ENCODE measurements at regions not wholly inside any gene's neighbourhood (a gene's known extent, or its start where the extent isn't known, plus 50 kb on each side); places are given as distances from the start of the nearest gene placed in this dataset.
"Not testable (repeated sequence)": the region's sequence is repeated elsewhere in the genome, so short reads cannot be mapped to it uniquely, and the experiment has no call there.

- Histone ChIP-seq H3K9me3 (ENCODE audit: control insufficient read depth, insufficient read depth, low read depth, low read length) (no peaks in the 10 kb centered on the region), H3K27ac (ENCODE audit: extremely low read depth, low read depth, low read length) (no peak overlapping the region), H3K4me3 (ENCODE audit: low read depth, low read length) (no peak overlapping the region), H3K36me3 (ENCODE audit: control insufficient read depth in 2 of 2, insufficient read depth in 1 of 2, low read length in 2 of 2) (no peaks in the 10 kb centered on the region), H3K4me1 (ENCODE audit: control insufficient read depth, insufficient read depth, low read length) (no peaks in the 10 kb centered on the region)
- ChIA-PET POLR2A (no interaction called here), CTCF (interaction anchor here (1.1 to 3.6 kb wide), 7 partner anchors 11 to 744 kb away, joined by 3 to 29 read pairs (median 10); no protein-coding TSS in a partner anchor)
- TF ChIP-seq TRIM28 (IDR thresholded peaks at IDR 0.05; ENCODE audit: borderline replicate concordance, low read length), result peak; percentile 78; the same call in 1 of the 2 replicates
- no peak for TF ChIP-seq ZBTB48 (tag by site-specific recombination; IDR thresholded peaks at IDR 0.05)
- peak; percentile 99 for TF ChIP-seq ZNF449 (tag by site-specific recombination; IDR thresholded peaks at IDR 0.05)
Measured at GRCh38 chr7:81484261-81484660, 285.6 kb downstream of the HGF start.

GRCh38 chr7:81482600-81483186, 287.2 kb downstream of the HGF start:
- Histone ChIP-seq H3K9me3 (ENCODE audit: control insufficient read depth, insufficient read depth, low read depth, low read length) (no peaks in the 10 kb centered on the region), H3K4me1 (ENCODE audit: control insufficient read depth, insufficient read depth, low read length) (no peaks in the 10 kb centered on the region), H3K4me3 (ENCODE audit: low read depth, low read length) (no peak overlapping the region), H3K36me3 (ENCODE audit: control insufficient read depth in 2 of 2, insufficient read depth in 1 of 2, low read length in 2 of 2) (no peaks in the 10 kb centered on the region), H3K27ac (ENCODE audit: extremely low read depth, low read depth, low read length) (no peak overlapping the region)
- TF ChIP-seq ZNF654 (tag by site-specific recombination; IDR thresholded peaks at IDR 0.05; ENCODE audit: low read depth) (peak; percentile 59), ZBTB21 (tag by site-specific recombination; IDR thresholded peaks at IDR 0.05) (no peak)
- CTCF ChIA-PET, result interaction anchor here (0.6 to 3.6 kb wide), 18 partner anchors 9 to 1285 kb away, joined by 3 to 29 read pairs (median 5); no protein-coding TSS in a partner anchor
- POLR2A ChIA-PET, result no interaction called here

DNA sequence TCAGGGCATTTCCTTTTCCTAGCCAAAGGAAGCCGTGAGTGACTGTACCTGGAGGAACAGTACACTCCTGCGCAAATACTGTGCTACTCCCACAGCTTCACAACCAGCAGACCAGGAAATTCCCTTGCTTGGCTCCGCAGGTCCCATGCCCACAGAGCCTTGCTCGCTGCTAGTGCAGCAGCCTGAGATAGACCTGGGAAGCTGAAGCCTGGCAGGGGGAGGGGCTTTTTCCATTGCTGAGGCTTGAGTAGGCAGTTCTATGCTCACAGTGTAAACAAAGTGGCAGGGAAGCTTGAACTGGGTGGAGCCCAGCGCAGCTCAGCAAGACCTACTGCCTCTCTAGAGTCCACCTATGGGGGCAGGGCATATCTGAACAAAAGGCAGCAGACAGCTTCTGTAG, 291.2 kb downstream of the HGF start:
- TF ChIP-seq ZNF341 (tag by site-specific recombination; IDR thresholded peaks at IDR 0.05; ENCODE audit: low read depth), result 0 out of 2 replicates have a peak, but pooled peaks have one; percentile 2
- no peak for TF ChIP-seq ZFP3 (tag by site-specific recombination; IDR thresholded peaks at IDR 0.05; ENCODE audit: low read depth)
- Histone ChIP-seq H3K36me3 (ENCODE audit: control insufficient read depth in 2 of 2, insufficient read depth in 1 of 2, low read length in 2 of 2) (no peaks in the 10 kb centered on the region), H3K4me3 (ENCODE audit: low read depth, low read length) (no peak overlapping the region), H3K9me3 (ENCODE audit: control insufficient read depth, insufficient read depth, low read depth, low read length) (no peaks in the 10 kb centered on the region), H3K27ac (ENCODE audit: extremely low read depth, low read depth, low read length) (no peak overlapping the region), H3K4me1 (ENCODE audit: control insufficient read depth, insufficient read depth, low read length) (no peaks in the 10 kb centered on the region)
- ChIA-PET CTCF (interaction anchor here (0.6 to 1.6 kb wide), 7 partner anchors 8 to 1251 kb away, joined by 3 to 6 read pairs (median 4); no protein-coding TSS in a partner anchor), POLR2A (no interaction called here)

DNA sequence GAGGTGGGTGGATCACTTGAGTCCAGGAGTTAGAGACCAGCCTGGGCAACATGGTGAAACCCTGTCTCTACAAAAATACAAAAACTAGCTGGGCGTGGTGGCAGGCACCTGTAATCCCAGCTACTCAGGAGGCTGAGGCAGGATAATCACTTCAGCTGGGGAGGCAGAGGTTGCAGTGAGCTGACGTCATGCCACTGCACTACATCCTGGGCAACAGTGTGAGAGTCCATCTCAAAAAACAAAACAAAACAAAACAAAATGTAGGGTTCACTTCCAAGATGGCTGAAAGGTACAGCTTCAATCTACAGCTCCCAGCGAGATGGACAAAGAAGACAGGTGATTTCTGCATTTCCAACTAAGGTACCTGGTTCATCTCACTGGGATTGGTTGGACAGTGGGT, 291.6 kb downstream of the HGF start:
- H3K9me3 ChIP-seq (ENCODE audit: control insufficient read depth, insufficient read depth, low read depth, low read length); H3K4me3 ChIP-seq (ENCODE audit: low read depth, low read length); H3K4me1 ChIP-seq (ENCODE audit: control insufficient read depth, insufficient read depth, low read length); H3K27ac ChIP-seq (ENCODE audit: extremely low read depth, low read depth, low read length); H3K36me3 ChIP-seq (ENCODE audit: control insufficient read depth in 2 of 2, insufficient read depth in 1 of 2, low read length in 2 of 2); POLR2A ChIA-PET: not testable (repeated sequence)
- CTCF ChIA-PET, result interaction anchor here (1.0 to 1.6 kb wide), 5 partner anchors 8 to 1251 kb away, joined by 3 to 5 read pairs (median 3); no protein-coding TSS in a partner anchor

DNA sequence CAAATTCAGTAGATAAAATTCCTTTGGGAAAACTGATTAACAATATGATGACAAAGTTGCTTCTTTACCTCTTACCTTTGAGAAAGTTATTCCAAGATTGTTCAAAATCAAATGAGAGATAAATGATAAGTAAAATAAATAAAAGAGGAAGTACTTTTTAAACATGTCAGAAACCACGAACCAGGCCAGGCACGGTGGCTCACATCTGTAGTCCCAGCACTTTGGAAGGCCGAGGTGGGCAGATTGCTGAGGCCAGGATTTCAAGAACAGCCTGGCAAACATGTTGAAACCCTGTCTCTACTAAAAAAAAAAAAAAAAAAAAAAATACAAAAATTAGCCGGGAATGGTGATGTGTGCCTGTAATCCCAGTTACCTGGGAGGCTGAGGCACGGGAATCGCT, 296.6 kb downstream of the HGF start:
- Histone ChIP-seq H3K4me3 (ENCODE audit: low read depth, low read length) (no peak overlapping the region), H3K4me1 (ENCODE audit: control insufficient read depth, insufficient read depth, low read length) (no peaks in the 10 kb centered on the region), H3K27ac (ENCODE audit: extremely low read depth, low read depth, low read length) (no peak overlapping the region), H3K36me3 (ENCODE audit: control insufficient read depth in 2 of 2, insufficient read depth in 1 of 2, low read length in 2 of 2) (no peaks in the 10 kb centered on the region), H3K9me3 (ENCODE audit: control insufficient read depth, insufficient read depth, low read depth, low read length) (no peaks in the 10 kb centered on the region)
- ChIA-PET POLR2A (no interaction called here), CTCF (no interaction called here)
- TF ChIP-seq ZNF624 (tag by site-specific recombination; IDR thresholded peaks at IDR 0.05) (no peak), ZNF121 (tag by site-specific recombination; IDR thresholded peaks at IDR 0.05) (no peak)
